CD14-positive monocyte (primary cell): ENCODE measurements at regions not wholly inside any gene's neighbourhood (a gene's known extent, or its start where the extent isn't known, plus 50 kb on each side); places are given as distances from the start of the nearest gene placed in this dataset.
"Not testable (repeated sequence)": the region's sequence is repeated elsewhere in the genome, so short reads cannot be mapped to it uniquely, and the experiment has no call there.

ENCODE experiments used
- DNase-seq, 3 donors: peaks; one replicate each; pipeline ENCODE4 v3.0.0-alpha.2; 2011 to 2022
- H2AFZ ChIP-seq: 2 replicates; pipeline ENCODE4 v1.6.0; 2012; ENCODE audit warnings: mild to moderate bottlenecking, low read depth, low read length, inconsistent platforms; ENCODE audit not compliant: insufficient read depth, poor library complexity, severe bottlenecking
- H3K27ac ChIP-seq, 2 donors: 1 replicate in 1 of 2; 2 replicates in 1 of 2; pipeline ENCODE4 v1.5.1; 2012 to 2013; ENCODE audit warnings: low read length in 2 of 2, control low read depth in 1 of 2, inconsistent platforms in 1 of 2, low read depth in 1 of 2, mild to moderate bottlenecking in 1 of 2
- H3K27me3 ChIP-seq, 2 donors: one replicate each; pipeline versions ENCODE4 v1.6.0 to v1.6.1; 2011 to 2013; ENCODE audit warnings: low read length in 2 of 2; ENCODE audit not compliant: control insufficient read depth in 2 of 2, insufficient read depth in 2 of 2
- H3K36me3 ChIP-seq, 2 donors: replicated peaks in 1 of 2; 1 replicate in 1 of 2; 2 replicates in 1 of 2; pipeline versions ENCODE4 v1.5.1 to v1.6.1; 2012 to 2013; ENCODE audit warnings: low read length in 2 of 2, control low read depth in 1 of 2, inconsistent platforms in 1 of 2, mild to moderate bottlenecking in 1 of 2; ENCODE audit not compliant: insufficient read depth in 2 of 2, control insufficient read depth in 1 of 2
- H3K4me1 ChIP-seq, 2 donors: 1 replicate in 1 of 2; 2 replicates in 1 of 2; pipeline versions ENCODE4 v1.5.1 to v1.6.1; 2012 to 2013; ENCODE audit warnings: low read length in 2 of 2, control low read depth in 1 of 2, inconsistent platforms in 1 of 2, mild to moderate bottlenecking in 1 of 2, moderate library complexity in 1 of 2; ENCODE audit not compliant: insufficient read depth in 2 of 2, control insufficient read depth in 1 of 2
- H3K4me2 ChIP-seq: replicated peaks from 2 replicates; pipeline ENCODE3; 2012; ENCODE audit warnings: low read length, moderate library complexity, mild to moderate bottlenecking; ENCODE audit not compliant: poor library complexity, severe bottlenecking; ENCODE audit errors: extremely low read depth
- H3K4me3 ChIP-seq, 3 experiments: fragments of 200-600 bp in 1 of 3; sonication (generic) in 1 of 3; replicated peaks in 1 of 3; 1 replicate in 2 of 3; 2 replicates in 1 of 3; pipeline ENCODE4 v1.5.1; 2011 to 2013; ENCODE audit warnings: low read length in 3 of 3, mild to moderate bottlenecking in 3 of 3, control low read depth in 2 of 3, low read depth in 2 of 3, inconsistent platforms in 1 of 3, moderate library complexity in 1 of 3
- H3K79me2 ChIP-seq: 2 replicates; pipeline ENCODE4 v1.6.0; 2012; ENCODE audit warnings: mild to moderate bottlenecking, control low read depth, inconsistent platforms, low read length, moderate library complexity; ENCODE audit not compliant: insufficient read depth
- H3K9ac ChIP-seq: 2 replicates; pipeline ENCODE4 v1.6.0; 2017; ENCODE audit warnings: low read length, mild to moderate bottlenecking; ENCODE audit not compliant: insufficient read depth, poor library complexity, severe bottlenecking
- H3K9me3 ChIP-seq, 2 donors: replicated peaks in 1 of 2; 1 replicate in 1 of 2; 2 replicates in 1 of 2; pipeline versions ENCODE4 v1.5.1 to v1.6.1; 2012 to 2013; ENCODE audit warnings: low read length in 2 of 2, control low read depth in 1 of 2; ENCODE audit not compliant: control insufficient read depth in 1 of 2, insufficient read depth in 1 of 2
- H4K20me1 ChIP-seq: 2 replicates; pipeline ENCODE4 v1.6.0; 2012; ENCODE audit warnings: mild to moderate bottlenecking, low read length, control low read depth, moderate library complexity; ENCODE audit not compliant: insufficient read depth
- H3K27ac Mint-ChIP-seq, 7 donors: one replicate each; pipeline ENCODE4 v1.8.0; 2020; ENCODE audit warnings: mild to moderate bottlenecking in 7 of 7, mixed read lengths in 7 of 7, moderate library complexity in 6 of 7, inconsistent platforms in 2 of 7
- H3K27me3 Mint-ChIP-seq, 3 donors: one replicate each; pipeline ENCODE4 v1.8.0; 2021 to 2022; ENCODE audit warnings: low read depth in 3 of 3, mild to moderate bottlenecking in 3 of 3, mixed read lengths in 3 of 3, moderate library complexity in 3 of 3, inconsistent platforms in 1 of 3
- H3K36me3 Mint-ChIP-seq, 2 donors: one replicate each; pipeline ENCODE4 v1.8.0; 2020; ENCODE audit warnings: mixed read lengths in 2 of 2, inconsistent platforms in 1 of 2, mild to moderate bottlenecking in 1 of 2
- H3K4me1 Mint-ChIP-seq: one replicate; pipeline ENCODE4 v1.8.0; 2020; ENCODE audit warnings: mild to moderate bottlenecking, mixed read lengths
- H3K4me3 Mint-ChIP-seq, 2 donors: one replicate each; pipeline ENCODE4 v1.8.0; 2020; ENCODE audit warnings: mild to moderate bottlenecking in 2 of 2, mixed read lengths in 2 of 2, moderate library complexity in 1 of 2
- H3K9me3 Mint-ChIP-seq, 7 donors: one replicate each; pipeline ENCODE4 v1.8.0; 2020 to 2022; ENCODE audit warnings: mixed read lengths in 7 of 7, mild to moderate bottlenecking in 6 of 7, moderate library complexity in 6 of 7, inconsistent platforms in 2 of 7
- WGBS: methylation state at CpG from one replicate; pipeline ENCODE4 v1.1.5; 2013; ENCODE audit warnings: missing lambda C conversion rate; ENCODE audit not compliant: insufficient coverage; 5-methylcytosine and 5-hydroxymethylcytosine counted together
- intact Hi-C, 2 donors: fragments of 100-400 bp; cut with micrococcal nuclease; formaldehyde crosslinking; loops; one replicate each; pipeline versions ENCODE4 v1.15.0 to v1.15.1; 2023

DNA sequence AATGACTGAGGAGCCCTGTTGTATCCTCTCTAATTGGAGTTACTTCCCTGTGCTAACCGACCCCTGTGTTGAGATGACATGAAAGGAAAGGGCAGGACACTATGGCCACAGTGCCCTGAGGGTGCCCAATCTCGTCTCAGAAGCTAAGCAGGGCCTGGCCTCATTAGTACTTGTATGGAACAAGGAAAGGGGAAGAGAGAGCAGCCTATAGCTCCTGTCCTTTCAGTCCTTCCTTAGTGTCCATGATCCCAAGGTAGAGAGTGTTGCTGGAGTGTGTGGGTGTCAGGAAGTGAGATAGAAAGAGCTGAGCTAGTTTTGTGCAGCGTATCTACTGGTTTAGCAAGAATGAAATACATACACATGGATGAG lies 59.6 kb upstream of the RABL2A start:
- H3K27ac Mint-ChIP-seq, H3K36me3 Mint-ChIP-seq, H3K9me3 Mint-ChIP-seq, H3K4me3 Mint-ChIP-seq, H3K27me3 Mint-ChIP-seq, H3K9ac ChIP-seq, H3K79me2 ChIP-seq, H3K4me3 ChIP-seq, H3K36me3 ChIP-seq, DNase-seq, H2AFZ ChIP-seq, H3K4me2 ChIP-seq, H3K9me3 ChIP-seq, H3K27me3 ChIP-seq, intact Hi-C loops, H3K27ac ChIP-seq, H4K20me1 ChIP-seq: not testable (repeated sequence)
- peaks cover 14 to 19% of the 10 kb centered on the region in 2 donors for H3K4me1 ChIP-seq
- H3K4me1 Mint-ChIP-seq: peaks cover 23% of the 10 kb centered on the region
- 75% methylated on average over 1 of the region's 3 CpGs for WGBS

GRCh38 chr2:113568231-113568630 lies 58.8 kb upstream of the RABL2A start:
- H3K4me2 ChIP-seq, H3K4me3 Mint-ChIP-seq, DNase-seq, H3K9me3 ChIP-seq, H3K27me3 Mint-ChIP-seq, H3K9me3 Mint-ChIP-seq, H3K27me3 ChIP-seq, H2AFZ ChIP-seq, intact Hi-C loops, H3K36me3 Mint-ChIP-seq, H3K27ac Mint-ChIP-seq, H3K36me3 ChIP-seq, H3K79me2 ChIP-seq, H3K9ac ChIP-seq, H4K20me1 ChIP-seq, H3K27ac ChIP-seq, H3K4me3 ChIP-seq: not testable (repeated sequence)
- peaks cover 28% of the 10 kb centered on the region for H3K4me1 Mint-ChIP-seq
- H3K4me1 ChIP-seq: peaks cover 18 to 19% of the 10 kb centered on the region in 2 donors
- WGBS: 100% methylated on average over 5 of the region's 14 CpGs

DNA sequence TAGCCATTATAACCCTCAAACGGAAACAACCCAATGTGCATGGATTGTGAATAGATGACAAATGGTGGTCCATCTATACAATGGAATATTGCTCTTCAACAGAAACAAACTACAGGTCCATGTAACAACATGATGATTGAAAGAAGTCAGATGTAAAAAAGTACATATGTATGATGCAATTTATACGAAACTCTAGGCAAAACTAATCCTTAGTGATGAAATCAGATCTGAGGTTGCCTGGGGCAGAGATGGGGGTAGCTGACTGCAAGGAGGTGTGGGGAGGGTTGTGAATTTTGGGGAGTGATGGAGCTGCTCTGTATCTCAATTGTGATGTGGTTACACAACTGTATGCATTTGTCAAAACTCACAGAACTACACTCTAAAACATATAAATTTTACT lies 57.0 kb upstream of the RABL2A start:
- H3K9me3 Mint-ChIP-seq, H3K9me3 ChIP-seq, H3K36me3 Mint-ChIP-seq, H3K27ac ChIP-seq, intact Hi-C loops, H3K9ac ChIP-seq, H3K4me3 ChIP-seq, H3K4me2 ChIP-seq, H3K27me3 Mint-ChIP-seq, H3K27me3 ChIP-seq, H3K79me2 ChIP-seq, H2AFZ ChIP-seq, H4K20me1 ChIP-seq, H3K4me3 Mint-ChIP-seq, H3K36me3 ChIP-seq: not testable (repeated sequence)
- WGBS: no CpG with 5 or more reads among the region's 2 CpGs
- H3K27ac Mint-ChIP-seq: peak overlapping the region in 3 of 7 donors; percentile 41 to 66 (median 42)
- peaks cover 18 to 19% of the 10 kb centered on the region in 2 donors for H3K4me1 ChIP-seq
- peaks cover 33% of the 10 kb centered on the region for H3K4me1 Mint-ChIP-seq
- peak in 1 of 3 donors; percentile 6 for DNase-seq

GRCh38 chr2:113570509-113571009 lies 56.5 kb upstream of the RABL2A start:
- H3K36me3 ChIP-seq, H3K4me2 ChIP-seq, H3K27ac ChIP-seq, H3K9me3 Mint-ChIP-seq, H3K27me3 Mint-ChIP-seq, H3K4me3 Mint-ChIP-seq, H3K79me2 ChIP-seq, H3K9ac ChIP-seq, DNase-seq, H3K27me3 ChIP-seq, H3K4me3 ChIP-seq, H3K36me3 Mint-ChIP-seq, intact Hi-C loops, H3K27ac Mint-ChIP-seq, H2AFZ ChIP-seq, H3K9me3 ChIP-seq, H4K20me1 ChIP-seq: not testable (repeated sequence)
- peaks cover 18 to 19% of the 10 kb centered on the region in 2 donors for H3K4me1 ChIP-seq
- WGBS: no CpG with 5 or more reads among the region's 3 CpGs
- H3K4me1 Mint-ChIP-seq: peaks cover 33% of the 10 kb centered on the region
